Stomach (tissue), 8 donors: ENCODE measurements at regions not wholly inside any gene's neighbourhood (a gene's known extent, or its start where the extent isn't known, plus 50 kb on each side); places are given as distances from the start of the nearest gene placed in this dataset.

Experiments used
- DNase-seq, 2 donors: peaks; one replicate each; pipeline versions ENCODE4 v3.0.0 to v3.0.0-alpha.2; 2013 to 2019
- H3K27ac ChIP-seq, 5 donors: fragments of 200-600 bp in 4 of 5; sonication (generic) in 4 of 5; one replicate each; pipeline ENCODE4 v1.5.1; 2013 to 2019; ENCODE audit warnings: mild to moderate bottlenecking in 1 of 5, moderate library complexity in 1 of 5
- H3K27me3 ChIP-seq, 3 donors: fragments of 200-600 bp; sonication (generic); one replicate each; pipeline ENCODE4 v1.5.1; 2017 to 2019; ENCODE audit warnings: mixed run types in 1 of 3
- H3K36me3 ChIP-seq, 4 donors: fragments of 200-600 bp; sonication (generic); 1 replicate in 3 of 4; 2 replicates in 1 of 4; pipeline ENCODE4 v1.5.1; 2016 to 2019
- H3K4me1 ChIP-seq, 4 donors: fragments of 200-600 bp; sonication (generic); one replicate each; pipeline ENCODE4 v1.5.1; 2016 to 2019
- H3K4me3 ChIP-seq, 4 donors: fragments of 200-600 bp; sonication (generic) in 3 of 4; one replicate each; pipeline ENCODE4 v1.5.1; 2016 to 2019; ENCODE audit warnings: mild to moderate bottlenecking in 1 of 4
- H3K9me3 ChIP-seq, 4 donors: fragments of 200-600 bp; sonication (generic); one replicate each; pipeline ENCODE4 v1.5.1; 2016 to 2019
- CTCF ChIP-seq, 7 experiments: fragments of 450-650 bp in 4 of 7; fragments of 200-600 bp in 3 of 7; sonication (generic) in 3 of 7; IDR thresholded peaks; one replicate each; pipeline ENCODE4 v1.5.1; 2016 to 2019; ENCODE audit warnings: antibody characterized with exemption in 7 of 7, control low read depth in 2 of 7, mild to moderate bottlenecking in 1 of 7
- EP300 ChIP-seq: sonication (generic); formaldehyde crosslinking; IDR thresholded peaks from one replicate; pipeline ENCODE4 v1.6.1; 2017; ENCODE audit warnings: antibody characterized with exemption
- POLR2A ChIP-seq, 4 donors: fragments of 450-650 bp; IDR thresholded peaks; one replicate each; pipeline ENCODE4 v1.6.1; 2016; ENCODE audit warnings: antibody characterized with exemption in 4 of 4, control low read depth in 2 of 4, mild to moderate bottlenecking in 1 of 4, moderate library complexity in 1 of 4
- POLR2AphosphoS5 ChIP-seq, 3 donors: sonication (generic); formaldehyde crosslinking; IDR thresholded peaks; one replicate each; pipeline ENCODE4 v1.6.1; 2016; ENCODE audit warnings: antibody characterized with exemption in 3 of 3
- WGBS, 5 donors: extraction: QIAGEN DNeasy Blood & Tissue Kit in 3 of 5; methylation state at CpG; one replicate each; pipeline versions ENCODE4 v1.1.5 to v1.1.7; 2013 to 2018; 5-methylcytosine and 5-hydroxymethylcytosine counted together
- intact Hi-C: fragments of 100-400 bp; cut with DNase I; formaldehyde crosslinking; loops from one replicate; pipeline ENCODE4 v1.15.1; 2023; ENCODE audit warnings: low total_unique reads
- donor health status: healthy with polysubstance abuse.
- donor health status: Bipolar disorder and iron deficiency.
- donor health status: healthy.

DNA sequence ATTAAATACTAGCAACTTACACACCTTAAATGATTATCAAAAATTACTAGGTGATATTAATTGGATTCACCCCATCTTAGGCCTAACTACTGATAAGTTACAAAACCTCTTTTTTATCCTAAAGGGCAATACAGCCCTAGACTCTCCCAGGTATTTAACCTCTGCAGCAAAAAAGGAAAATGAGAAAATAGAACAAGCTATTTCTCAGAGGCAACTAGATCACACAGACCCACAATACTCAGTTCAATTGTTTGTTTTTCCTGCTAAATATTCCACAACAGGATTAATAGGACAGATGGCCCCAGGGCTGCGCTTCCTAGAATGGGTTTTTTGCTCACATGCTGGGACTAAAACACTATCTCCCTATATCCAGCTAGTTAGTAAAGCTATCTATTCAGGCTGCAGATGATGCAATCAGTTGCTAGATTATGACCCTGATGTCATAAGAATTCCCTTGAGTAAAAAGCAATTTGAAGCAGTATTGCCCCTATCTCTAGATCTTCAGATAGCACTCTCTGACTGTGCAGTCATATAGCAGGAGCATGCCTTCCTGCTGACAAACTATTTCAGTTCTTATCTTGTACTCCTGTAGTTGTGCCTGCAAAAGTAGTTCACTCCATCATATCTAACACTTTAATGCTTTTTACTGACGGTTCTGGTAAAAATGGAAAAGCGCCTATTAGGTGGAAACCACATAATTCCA is 1595.5 kb upstream of the TENM4 start:
- no peak for DNase-seq
- no peak for TF ChIP-seq EP300

GRCh38 chr11:81033779-81034540 is 1593.1 kb upstream of the TENM4 start:
- TF ChIP-seq POLR2A (IDR thresholded peaks at IDR 0.05): no peak
- TF ChIP-seq POLR2AphosphoS5 (IDR thresholded peaks at IDR 0.05): no peak
- no peak for TF ChIP-seq EP300
- TF ChIP-seq CTCF (IDR thresholded peaks at IDR 0.05): no peak
- Histone ChIP-seq H3K9me3 (peaks cover 4 to 40% (median 17%) of the 10 kb centered on the region in 4 donors), H3K27ac (no peak overlapping the region), H3K4me1 (no peaks in the 10 kb centered on the region), H3K4me3 (no peak overlapping the region), H3K36me3 (no peaks in the 10 kb centered on the region), H3K27me3 (no peaks in the 10 kb centered on the region)
- 72 to 86% (median 81%) methylated on average over 6 of the region's 6 CpGs for WGBS, 5 donors
- intact Hi-C loops: no loop called here
- DNase-seq: no peak

More for the DNA sequence above, 1595.5 kb upstream of the TENM4 start:
- 90 to 94% (median 93%) methylated on average over 3 of the region's 3 CpGs for WGBS, 5 donors
- Histone ChIP-seq H3K4me3 (no peak overlapping the region), H3K9me3 (peaks cover 4 to 40% (median 17%) of the 10 kb centered on the region in 4 donors), H3K36me3 (no peaks in the 10 kb centered on the region), H3K27me3 (no peaks in the 10 kb centered on the region), H3K4me1 (no peaks in the 10 kb centered on the region), H3K27ac (no peak overlapping the region)
- intact Hi-C loops: no loop called here

DNA sequence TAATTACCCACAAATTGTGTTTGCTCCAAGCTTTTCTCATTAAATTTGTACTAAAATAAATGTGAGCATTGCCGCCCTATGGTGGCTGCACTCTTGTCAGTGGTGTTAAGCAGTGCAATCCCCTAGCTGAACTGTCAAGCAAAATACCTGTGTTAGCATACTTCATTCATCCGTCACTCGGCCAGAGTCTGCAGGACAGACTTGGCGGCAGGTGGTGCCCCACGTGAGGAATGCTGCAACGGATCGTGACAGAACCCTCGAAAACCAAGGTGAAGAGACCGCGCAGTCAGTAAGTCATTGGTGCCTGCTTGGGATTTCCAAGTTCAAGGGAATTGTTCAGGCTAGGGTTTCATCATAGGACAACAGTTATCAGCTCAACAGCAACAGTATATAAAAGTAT is 1592.1 kb upstream of the TENM4 start:
- WGBS, 5 donors: 81 to 92% (median 91%) methylated on average over 10 of the region's 10 CpGs
- intact Hi-C loops: no loop called here
- Histone ChIP-seq H3K27ac (no peak overlapping the region), H3K4me1 (no peaks in the 10 kb centered on the region), H3K4me3 (no peak overlapping the region), H3K27me3 (no peaks in the 10 kb centered on the region), H3K9me3 (peaks cover 4 to 37% (median 17%) of the 10 kb centered on the region in 4 donors), H3K36me3 (no peaks in the 10 kb centered on the region)
- DNase-seq: no peak
- no peak for TF ChIP-seq EP300
- no peak for TF ChIP-seq POLR2AphosphoS5 (IDR thresholded peaks at IDR 0.05)
- TF ChIP-seq CTCF (IDR thresholded peaks at IDR 0.05): no peak
- no peak for TF ChIP-seq POLR2A (IDR thresholded peaks at IDR 0.05)

DNA sequence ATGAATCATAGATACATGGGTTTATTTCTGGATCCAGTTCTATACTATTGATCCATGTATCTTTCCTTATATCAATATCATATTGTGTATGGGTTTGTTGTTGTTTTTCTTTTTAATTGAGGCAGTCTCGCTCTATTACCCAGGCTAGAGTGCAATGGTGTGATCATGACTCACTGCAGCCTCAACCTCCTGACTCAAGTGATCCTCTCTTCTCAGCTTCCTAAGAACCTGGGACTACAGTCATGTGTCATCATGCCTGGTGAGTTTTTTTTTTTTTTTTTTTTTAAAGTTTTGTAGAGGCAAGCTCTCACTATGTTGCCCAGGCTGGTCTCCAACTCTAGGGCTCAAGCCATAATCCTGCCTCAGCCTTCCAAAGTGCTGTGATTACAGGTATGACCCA is 1589.4 kb upstream of the TENM4 start:
- 75 to 91% (median 89%) methylated on average over 1 of the region's 1 CpG for WGBS, 5 donors
- intact Hi-C loops: no loop called here
- H3K9me3 ChIP-seq: peaks cover 0 to 12% (median 1%) of the 10 kb centered on the region in 4 donors

More for the DNA sequence above, 1589.4 kb upstream of the TENM4 start:
- no peaks in the 10 kb centered on the region for H3K4me1 ChIP-seq
- TF ChIP-seq POLR2AphosphoS5 (IDR thresholded peaks at IDR 0.05) (no peak), POLR2A (IDR thresholded peaks at IDR 0.05) (no peak), CTCF (IDR thresholded peaks at IDR 0.05) (no peak), EP300 (no peak)
- H3K27me3 ChIP-seq: no peaks in the 10 kb centered on the region
- DNase-seq: no peak
- H3K4me3 ChIP-seq: no peak overlapping the region
- H3K27ac ChIP-seq: no peak overlapping the region
- no peaks in the 10 kb centered on the region for H3K36me3 ChIP-seq
